ENCODE measurements at regions not wholly inside any gene's neighbourhood (a gene's known extent, or its start where the extent isn't known, plus 50 kb on each side); places are given as distances from the start of the nearest gene placed in this dataset.

- TF ChIP-seq, protein P1, sequence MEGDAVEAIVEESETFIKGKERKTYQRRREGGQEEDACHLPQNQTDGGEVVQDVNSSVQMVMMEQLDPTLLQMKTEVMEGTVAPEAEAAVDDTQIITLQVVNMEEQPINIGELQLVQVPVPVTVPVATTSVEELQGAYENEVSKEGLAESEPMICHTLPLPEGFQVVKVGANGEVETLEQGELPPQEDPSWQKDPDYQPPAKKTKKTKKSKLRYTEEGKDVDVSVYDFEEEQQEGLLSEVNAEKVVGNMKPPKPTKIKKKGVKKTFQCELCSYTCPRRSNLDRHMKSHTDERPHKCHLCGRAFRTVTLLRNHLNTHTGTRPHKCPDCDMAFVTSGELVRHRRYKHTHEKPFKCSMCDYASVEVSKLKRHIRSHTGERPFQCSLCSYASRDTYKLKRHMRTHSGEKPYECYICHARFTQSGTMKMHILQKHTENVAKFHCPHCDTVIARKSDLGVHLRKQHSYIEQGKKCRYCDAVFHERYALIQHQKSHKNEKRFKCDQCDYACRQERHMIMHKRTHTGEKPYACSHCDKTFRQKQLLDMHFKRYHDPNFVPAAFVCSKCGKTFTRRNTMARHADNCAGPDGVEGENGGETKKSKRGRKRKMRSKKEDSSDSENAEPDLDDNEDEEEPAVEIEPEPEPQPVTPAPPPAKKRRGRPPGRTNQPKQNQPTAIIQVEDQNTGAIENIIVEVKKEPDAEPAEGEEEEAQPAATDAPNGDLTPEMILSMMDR (IDR thresholded peaks at IDR 0.05) = no peak
- no peak for TF ChIP-seq POLR2A (IDR thresholded peaks at IDR 0.05)
These were observed 56.5 kb upstream of the FUT9 start for GRCh38 chr6:95959261-95959660.
